Lung (tissue), 11 donors: ENCODE measurements at regions not wholly inside any gene's neighbourhood (a gene's known extent, or its start where the extent isn't known, plus 50 kb on each side); places are given as distances from the start of the nearest gene placed in this dataset.
A peak's percentile ranks its signal among the peaks of the same experiment; 100 is the strongest.

ENCODE experiments used
- ATAC-seq: fragments of 200-7000 bp; cut with Tn5 transposase; one replicate; pipeline ENCODE4 v1.9.1; 2020; ENCODE audit warnings: moderate number of reproducible peaks; ENCODE audit not compliant: insufficient read depth, low FRiP score
- DNase-seq, 3 donors: peaks; one replicate each; pipeline ENCODE4 v3.0.0-alpha.2; 2013 to 2017
- H3K27ac ChIP-seq, 2 donors: one replicate each; pipeline ENCODE4 v1.5.1; 2013; ENCODE audit warnings: mild to moderate bottlenecking in 2 of 2, moderate library complexity in 2 of 2, control low read depth in 1 of 2, inconsistent platforms in 1 of 2, low read depth in 1 of 2, low read length in 1 of 2
- H3K27me3 ChIP-seq, 3 donors: one replicate each; pipeline ENCODE4 v1.5.1; 2013; ENCODE audit warnings: low read length in 2 of 3; ENCODE audit not compliant: control insufficient read depth in 3 of 3, insufficient read depth in 3 of 3
- H3K36me3 ChIP-seq, 4 donors: one replicate each; pipeline ENCODE4 v1.5.1; 2013; ENCODE audit warnings: low read length in 4 of 4, mild to moderate bottlenecking in 1 of 4, moderate library complexity in 1 of 4; ENCODE audit not compliant: control insufficient read depth in 4 of 4, insufficient read depth in 4 of 4
- H3K4me1 ChIP-seq, 5 donors: one replicate each; pipeline ENCODE4 v1.5.1; 2013; ENCODE audit warnings: low read length in 5 of 5, mild to moderate bottlenecking in 2 of 5, moderate library complexity in 1 of 5; ENCODE audit not compliant: control insufficient read depth in 5 of 5, insufficient read depth in 5 of 5
- H3K4me3 ChIP-seq: one replicate; pipeline ENCODE4 v1.5.1; 2013; ENCODE audit warnings: mild to moderate bottlenecking, control low read depth, moderate library complexity
- H3K9ac ChIP-seq, 2 donors: one replicate each; pipeline ENCODE4 v1.5.1; 2013; ENCODE audit warnings: low read length in 2 of 2, control low read depth in 1 of 2; ENCODE audit not compliant: insufficient read depth in 1 of 2
- H3K9me3 ChIP-seq, 4 donors: one replicate each; pipeline ENCODE4 v1.5.1; 2013; ENCODE audit warnings: low read length in 3 of 4, mild to moderate bottlenecking in 1 of 4, moderate library complexity in 1 of 4; ENCODE audit not compliant: control insufficient read depth in 4 of 4, insufficient read depth in 3 of 4
- WGBS, 2 donors: extraction: QIAGEN DNeasy Blood & Tissue Kit; methylation state at CpG; one replicate each; pipeline ENCODE4 v1.1.7; 2013; 5-methylcytosine and 5-hydroxymethylcytosine counted together
- TF ChIP-seq, protein P1 (sequence below): IDR thresholded peaks from 2 replicates; pipeline ENCODE4 v1.5.1; 2012; ENCODE audit warnings: mild to moderate bottlenecking; ENCODE audit errors: control extremely low read depth, extremely low read depth
- donor health status: control.
- donor health status: control.
- donor health status: Bipolar disorder and iron deficiency.
- donor health status: healthy.
- donor health status: DM: yes; HTN: yes; CAD: no.

DNA sequence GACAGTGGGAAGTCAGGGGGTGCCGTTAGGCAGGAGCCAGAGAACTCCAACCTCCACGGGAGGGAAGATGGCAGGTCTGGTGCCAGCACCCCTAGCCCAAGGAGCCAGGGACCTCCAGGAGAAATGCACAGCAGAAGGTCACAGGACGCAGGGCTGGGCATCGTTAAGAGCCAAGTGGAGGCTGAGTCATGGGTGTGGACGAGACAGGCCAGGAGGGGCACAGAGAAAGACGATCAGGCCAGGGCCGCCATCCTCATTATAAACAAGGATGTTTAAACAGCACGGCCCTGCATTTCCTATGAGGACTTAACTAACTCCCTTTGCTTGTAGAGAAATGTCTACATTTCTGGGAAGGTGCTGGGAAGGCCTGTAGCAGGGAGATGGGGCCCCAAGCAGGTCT is 77.9 kb upstream of the FZD10 start:
- WGBS, 2 donors: 59 to 64% methylated on average over 8 of the region's 8 CpGs
- peaks cover 0 to 16% (median 0%) of the 10 kb centered on the region in 5 donors for H3K4me1 ChIP-seq
- ATAC-seq: no peak

DNA sequence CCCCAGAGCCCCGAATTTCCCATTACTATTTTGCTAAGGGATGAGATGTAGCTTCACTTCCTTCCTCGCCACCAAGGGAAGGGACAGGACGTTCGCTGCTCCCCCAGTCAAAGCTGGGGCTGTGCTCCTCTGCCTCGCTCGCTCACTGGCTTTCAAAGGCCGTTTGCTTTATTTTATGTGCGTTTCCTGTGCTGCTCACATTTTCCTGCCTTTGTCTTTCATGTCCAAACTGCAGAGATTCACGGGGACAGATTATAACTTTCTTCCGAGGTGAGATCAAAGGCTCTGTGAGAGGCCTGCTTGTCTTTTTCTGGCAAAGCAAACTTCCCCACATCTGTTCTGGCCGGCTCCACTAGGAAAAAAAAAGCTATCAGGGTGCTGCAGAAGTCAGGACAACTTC is 76.0 kb upstream of the FZD10 start:
- no peaks in the 10 kb centered on the region for H3K36me3 ChIP-seq
- no peak overlapping the region for H3K9ac ChIP-seq
- H3K4me3 ChIP-seq: no peak overlapping the region
- H3K4me1 ChIP-seq: peaks cover 0 to 20% (median 0%) of the 10 kb centered on the region in 5 donors
- TF ChIP-seq, protein P1, sequence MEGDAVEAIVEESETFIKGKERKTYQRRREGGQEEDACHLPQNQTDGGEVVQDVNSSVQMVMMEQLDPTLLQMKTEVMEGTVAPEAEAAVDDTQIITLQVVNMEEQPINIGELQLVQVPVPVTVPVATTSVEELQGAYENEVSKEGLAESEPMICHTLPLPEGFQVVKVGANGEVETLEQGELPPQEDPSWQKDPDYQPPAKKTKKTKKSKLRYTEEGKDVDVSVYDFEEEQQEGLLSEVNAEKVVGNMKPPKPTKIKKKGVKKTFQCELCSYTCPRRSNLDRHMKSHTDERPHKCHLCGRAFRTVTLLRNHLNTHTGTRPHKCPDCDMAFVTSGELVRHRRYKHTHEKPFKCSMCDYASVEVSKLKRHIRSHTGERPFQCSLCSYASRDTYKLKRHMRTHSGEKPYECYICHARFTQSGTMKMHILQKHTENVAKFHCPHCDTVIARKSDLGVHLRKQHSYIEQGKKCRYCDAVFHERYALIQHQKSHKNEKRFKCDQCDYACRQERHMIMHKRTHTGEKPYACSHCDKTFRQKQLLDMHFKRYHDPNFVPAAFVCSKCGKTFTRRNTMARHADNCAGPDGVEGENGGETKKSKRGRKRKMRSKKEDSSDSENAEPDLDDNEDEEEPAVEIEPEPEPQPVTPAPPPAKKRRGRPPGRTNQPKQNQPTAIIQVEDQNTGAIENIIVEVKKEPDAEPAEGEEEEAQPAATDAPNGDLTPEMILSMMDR: no peak
- WGBS, 2 donors: 15 to 18% methylated on average over 11 of the region's 11 CpGs
- H3K9me3 ChIP-seq: peaks cover 0 to 6% (median 0%) of the 10 kb centered on the region in 4 donors
- DNase-seq: peak; percentile 24 to 66 (median 37)
- peak overlapping the region in 1 of 2 donors; percentile 71 for H3K27ac ChIP-seq
- ATAC-seq: no peak
- peaks cover 0 to 12% (median 10%) of the 10 kb centered on the region in 3 donors for H3K27me3 ChIP-seq

More for the DNA sequence above, 77.9 kb upstream of the FZD10 start:
- H3K27ac ChIP-seq: no peak overlapping the region
- TF ChIP-seq, protein P1: no peak
- no peak for DNase-seq
- peaks cover 0 to 19% (median 14%) of the 10 kb centered on the region in 3 donors for H3K27me3 ChIP-seq
- no peak overlapping the region for H3K9ac ChIP-seq
- H3K36me3 ChIP-seq: no peaks in the 10 kb centered on the region
- H3K4me3 ChIP-seq: no peak overlapping the region
- peaks cover 0 to 5% (median 0%) of the 10 kb centered on the region in 4 donors for H3K9me3 ChIP-seq

DNA sequence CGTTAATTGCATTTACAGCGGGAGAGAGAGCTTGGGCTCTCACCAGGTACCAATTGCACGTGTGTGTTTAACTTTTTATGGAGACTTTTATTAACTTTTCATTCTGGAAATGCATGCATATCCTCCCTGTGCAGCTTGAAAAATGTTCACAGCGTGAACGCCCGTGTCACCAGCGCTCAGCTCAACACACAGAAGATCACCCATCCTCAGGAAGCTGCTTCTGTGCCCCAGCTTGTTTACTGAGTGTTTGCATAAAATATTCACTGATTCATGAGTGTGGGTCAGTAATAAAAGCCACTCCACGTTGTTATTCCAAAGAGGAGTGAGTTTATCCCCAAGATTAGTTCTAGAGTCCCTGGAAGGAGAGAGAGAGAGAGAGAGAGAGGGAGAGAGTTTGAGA is 75.5 kb upstream of the FZD10 start:
- no peak overlapping the region for H3K4me3 ChIP-seq
- no peak overlapping the region for H3K9ac ChIP-seq
- 15 to 19% methylated on average over 8 of the region's 8 CpGs for WGBS, 2 donors
- H3K9me3 ChIP-seq: peaks cover 0 to 8% (median 0%) of the 10 kb centered on the region in 4 donors
- H3K27me3 ChIP-seq: peaks cover 0 to 7% (median 5%) of the 10 kb centered on the region in 3 donors
- H3K27ac ChIP-seq: peak overlapping the region in 1 of 2 donors; percentile 15
- peak in 2 of 3 donors; percentile 7 to 12 for DNase-seq
- H3K36me3 ChIP-seq: no peaks in the 10 kb centered on the region
- TF ChIP-seq, protein P1: no peak
- no peak for ATAC-seq
- peaks cover 0 to 20% (median 0%) of the 10 kb centered on the region in 5 donors for H3K4me1 ChIP-seq

DNA sequence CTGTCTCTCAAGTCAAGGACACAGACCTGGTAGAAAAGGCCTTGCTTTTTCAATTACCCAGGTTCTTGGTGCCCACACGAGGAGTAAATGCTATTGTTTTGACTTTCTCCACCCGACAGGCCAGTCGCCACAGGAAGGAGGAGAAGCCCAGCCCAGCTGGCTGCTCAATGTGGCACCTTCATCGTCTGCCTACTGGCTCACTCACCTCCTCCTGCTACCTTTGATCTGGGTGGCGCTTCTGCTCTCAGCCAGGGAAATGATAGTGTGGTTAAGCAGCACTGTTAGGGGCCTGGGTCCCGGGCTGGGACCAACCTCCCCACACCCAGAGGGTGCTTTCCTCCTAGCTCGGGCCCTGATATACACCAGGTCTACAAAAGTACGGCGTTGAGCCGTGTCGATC is 75.0 kb upstream of the FZD10 start:
- ATAC-seq (no peak), DNase-seq (no peak)
- no peaks in the 10 kb centered on the region for H3K36me3 ChIP-seq
- H3K9ac ChIP-seq: no peak overlapping the region
- H3K4me3 ChIP-seq: no peak overlapping the region
- H3K27me3 ChIP-seq: peaks cover 0 to 4% (median 3%) of the 10 kb centered on the region in 3 donors
- peak overlapping the region in 1 of 2 donors; percentile 79 for H3K27ac ChIP-seq
- peaks cover 0 to 22% (median 0%) of the 10 kb centered on the region in 5 donors for H3K4me1 ChIP-seq
- TF ChIP-seq, protein P1: no peak
- peaks cover 0 to 11% (median 0%) of the 10 kb centered on the region in 4 donors for H3K9me3 ChIP-seq
- WGBS, 2 donors: 57 to 66% methylated on average over 11 of the region's 11 CpGs
